ENCODE measurements at regions not wholly inside any gene's neighbourhood (a gene's known extent, or its start where the extent isn't known, plus 50 kb on each side); places are given as distances from the start of the nearest gene placed in this dataset.

DNA sequence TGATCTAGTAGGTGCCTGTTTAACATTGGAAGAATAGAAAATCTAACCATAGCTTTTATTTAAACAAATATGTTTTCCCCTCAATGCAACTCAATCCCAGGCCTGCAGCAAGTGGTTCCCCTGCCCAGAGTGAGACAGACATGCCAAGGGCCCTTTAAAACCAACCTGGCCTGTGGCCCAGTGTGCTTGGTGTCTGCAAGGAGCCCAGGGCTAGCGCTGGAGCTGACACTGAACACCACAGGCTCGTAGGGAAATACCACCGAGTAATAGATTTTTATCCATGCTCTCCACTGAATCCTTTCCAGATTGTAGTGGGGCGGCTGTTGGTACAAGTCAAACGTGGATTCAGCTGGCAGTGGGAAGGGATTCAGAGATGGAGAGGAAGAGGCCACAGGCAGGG lies 95.6 kb upstream of the NRXN3 start:
- DNase-seq, result no peak

GRCh38 chr14:78075033-78075432 lies 95.1 kb upstream of the NRXN3 start:
- DNase-seq, result no peak

DNA sequence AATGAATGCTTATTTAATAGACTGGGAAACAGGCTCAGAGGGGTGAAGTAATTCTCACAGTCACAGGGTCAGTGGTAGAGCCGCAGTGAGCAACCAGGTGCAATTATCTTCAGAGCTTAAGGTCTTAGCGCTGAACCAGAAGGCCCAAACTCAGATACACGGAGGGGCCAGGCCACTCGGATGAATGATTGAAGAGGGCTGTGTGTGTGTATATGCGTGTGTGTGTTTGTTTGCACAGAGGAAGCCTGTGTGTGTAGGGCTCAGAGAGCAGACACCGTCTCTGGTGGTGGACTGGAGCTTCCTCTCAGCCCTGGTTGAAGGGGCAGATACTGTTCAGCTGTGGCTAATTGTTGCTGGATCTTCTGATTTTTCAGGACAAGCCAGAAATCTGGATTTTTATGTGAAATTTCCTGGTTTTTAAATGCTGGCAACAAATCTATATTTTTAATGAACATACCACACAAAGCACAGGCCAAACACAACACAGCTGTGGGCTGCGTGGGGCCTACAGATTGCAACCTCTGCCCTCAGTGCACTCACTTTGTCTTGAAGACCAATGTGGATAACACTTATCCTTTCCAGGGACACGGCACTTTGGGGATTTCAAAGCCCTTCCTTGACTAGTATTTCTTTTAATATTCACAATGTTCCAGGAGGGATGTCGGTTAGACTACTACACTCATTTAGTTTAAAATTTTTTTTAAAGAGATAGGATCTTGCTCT lies 94.5 kb upstream of the NRXN3 start:
- DNase-seq, result no peak

DNA sequence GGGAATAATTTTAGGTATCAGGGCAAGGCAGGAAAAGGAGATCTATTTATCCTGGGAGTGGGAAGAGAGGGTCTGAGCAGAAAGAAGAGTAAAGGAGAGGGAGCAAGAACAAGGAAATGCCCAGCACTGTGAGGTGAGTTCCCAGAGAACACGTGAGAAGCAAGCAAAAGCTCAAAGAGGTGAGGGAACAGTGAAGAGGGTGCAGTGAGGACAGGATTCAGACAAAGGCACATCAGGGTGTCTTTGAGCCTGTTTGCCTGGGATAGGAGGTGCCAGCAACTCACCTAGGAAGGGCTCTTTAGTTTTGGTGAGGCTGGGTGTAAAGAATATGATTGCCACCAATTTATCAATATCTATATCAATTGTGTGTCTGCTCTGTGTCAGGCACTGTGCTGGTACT lies 88.9 kb upstream of the NRXN3 start:
- DNase-seq, result no peak

DNA sequence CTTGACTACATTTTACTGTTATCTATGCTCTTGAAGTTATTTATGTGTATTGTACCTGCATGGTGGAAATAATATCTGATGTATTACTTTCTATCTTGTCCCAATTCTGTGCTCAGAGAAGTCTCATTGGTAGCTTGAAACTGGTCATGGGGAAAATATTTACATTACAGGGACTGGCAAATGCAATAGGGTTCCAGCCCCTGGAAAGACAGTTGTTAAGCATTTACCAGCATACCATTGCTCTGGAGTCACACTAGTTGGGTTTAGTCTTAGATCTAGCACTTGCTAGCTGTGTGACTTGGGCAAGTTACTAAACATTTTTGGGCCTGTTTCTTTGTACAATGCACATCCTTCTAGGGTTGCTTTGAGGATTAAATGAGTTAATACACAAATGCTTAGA lies 86.3 kb upstream of the NRXN3 start:
- no peak for DNase-seq

DNA sequence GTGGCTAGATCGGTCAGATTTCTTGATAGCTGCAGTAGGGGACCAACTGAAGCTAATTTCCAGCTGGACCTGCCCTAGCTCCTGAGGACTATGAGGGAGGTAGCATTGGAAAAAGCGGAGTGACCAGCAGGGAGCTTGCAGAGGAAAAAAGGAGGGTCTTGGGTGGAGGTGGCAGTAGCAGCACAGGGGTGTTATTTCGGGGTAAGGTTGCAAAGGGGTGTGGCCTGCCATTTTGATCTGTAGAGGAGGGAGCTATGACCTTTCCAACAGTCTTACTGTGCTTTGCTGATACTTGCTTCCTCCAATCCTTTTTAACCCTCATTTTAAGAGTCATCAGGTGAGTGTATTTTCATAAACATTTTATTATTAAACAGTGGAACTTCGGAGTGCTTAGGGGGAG lies 83.8 kb upstream of the NRXN3 start:
- DNase-seq, result no peak

DNA sequence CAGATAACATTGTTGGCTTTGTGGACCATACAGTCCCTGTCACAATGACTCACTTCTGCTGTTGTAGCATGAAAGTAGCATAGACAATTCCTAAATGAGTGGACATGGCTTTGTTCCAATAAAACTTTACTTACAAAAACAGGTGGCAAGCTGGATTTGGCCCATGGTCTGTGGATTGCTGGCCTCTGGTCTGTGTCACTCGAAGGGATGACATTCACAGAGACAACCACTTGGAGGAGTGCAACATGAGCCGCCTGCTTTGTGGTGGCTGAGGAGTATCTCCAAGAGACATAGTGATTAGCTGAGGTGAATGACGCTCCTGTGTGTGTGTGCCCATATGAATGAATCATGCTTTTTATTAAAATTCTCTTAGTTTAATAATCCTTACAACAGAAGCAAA lies 81.3 kb upstream of the NRXN3 start:
- DNase-seq, result no peak

DNA sequence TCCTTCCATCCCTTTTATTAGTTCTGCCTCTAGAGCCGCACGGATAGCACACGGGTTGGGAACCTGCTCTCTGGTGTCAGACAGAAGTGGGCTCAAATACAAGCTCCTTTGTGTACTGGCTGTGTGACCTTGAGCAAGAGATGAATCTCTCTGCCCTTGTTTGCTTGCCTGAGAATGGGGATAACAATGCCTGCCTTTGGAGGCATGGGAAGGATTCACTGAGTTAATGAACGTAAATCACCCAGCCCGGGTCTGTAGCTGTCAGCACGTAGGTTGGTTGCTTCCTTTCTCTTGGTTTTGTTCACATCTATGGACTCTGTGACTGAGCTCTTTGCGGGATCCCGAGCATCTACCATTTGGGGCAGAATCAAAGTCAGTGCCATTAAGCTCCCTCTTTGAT lies 79.3 kb upstream of the NRXN3 start:
- DNase-seq, result no peak

- no peak for DNase-seq
Measured at GRCh38 chr14:78091361-78091760, 78.8 kb upstream of the NRXN3 start.

- DNase-seq, result no peak
Measured at GRCh38 chr14:78092040-78092439, 78.1 kb upstream of the NRXN3 start.

GRCh38 chr14:78103271-78103670 lies 66.9 kb upstream of the NRXN3 start:
- no peak for DNase-seq

GRCh38 chr14:78104160-78104559 lies 66.0 kb upstream of the NRXN3 start:
- no peak for DNase-seq

- DNase-seq, result no peak
Measured at GRCh38 chr14:78104655-78105054, 65.5 kb upstream of the NRXN3 start.

GRCh38 chr14:78106381-78106780 lies 63.8 kb upstream of the NRXN3 start:
- DNase-seq, result no peak

DNA sequence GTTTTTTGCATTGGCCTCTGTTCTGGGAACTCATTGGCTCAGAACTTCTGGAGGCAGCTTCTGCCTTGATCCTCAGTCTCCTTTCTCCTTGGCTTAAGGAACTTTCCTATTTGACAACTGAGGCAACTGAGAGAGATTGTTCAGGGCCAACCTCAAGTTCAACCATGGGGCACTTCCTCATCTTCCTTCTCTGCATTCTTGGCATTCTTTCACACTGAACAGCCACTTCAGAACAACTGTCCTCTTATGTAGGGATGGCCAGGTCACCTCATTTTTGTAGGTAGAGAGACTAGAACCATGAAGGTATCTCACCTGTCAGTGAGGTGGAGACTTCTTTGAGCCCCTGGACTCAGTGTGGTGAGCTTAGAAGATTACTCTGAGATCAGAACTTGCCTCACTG lies 63.0 kb upstream of the NRXN3 start:
- DNase-seq, result no peak

DNA sequence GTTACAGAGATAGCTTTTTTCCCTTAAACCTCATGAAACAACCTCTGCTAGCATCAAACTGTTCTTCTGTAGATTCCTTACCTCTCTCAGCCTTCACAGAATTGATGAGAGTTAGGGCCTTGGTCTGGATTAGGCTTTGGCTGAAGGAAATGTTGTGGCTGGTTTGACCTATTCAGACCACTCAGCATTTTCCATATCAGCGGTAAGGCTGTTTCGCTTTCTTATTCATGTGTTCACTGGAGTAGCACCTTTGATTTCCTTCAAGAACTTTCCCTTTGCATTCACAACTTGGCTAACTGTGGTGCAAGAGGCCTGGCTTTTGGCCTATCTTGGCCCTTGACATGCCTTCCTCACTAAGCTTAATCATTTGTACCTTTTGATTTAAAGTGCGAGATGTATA lies 50.7 kb upstream of the NRXN3 start:
- DNase-seq, result no peak

Data from fibroblast of skin of scalp (primary cell).